SK-N-SH treated with all-trans-retinoic acid at 6 μM for 48 hours (cell line): ENCODE measurements at regions not wholly inside any gene's neighbourhood (a gene's known extent, or its start where the extent isn't known, plus 50 kb on each side); places are given as distances from the start of the nearest gene placed in this dataset.

Experiments
- ATAC-seq: fragments of 200-7000 bp; cut with Tn5 transposase; 3 replicates; pipeline ENCODE4 v1.9.1; 2020; ENCODE audit warnings: mild to moderate bottlenecking, moderate library complexity
- ARNTL ChIP-seq: fragments of 450-650 bp; formaldehyde crosslinking; IDR thresholded peaks from 2 replicates; pipeline ENCODE4 v1.5.0; 2020; ENCODE audit warnings: low read depth, mild to moderate bottlenecking, moderate library complexity, borderline replicate concordance
- BACH2 ChIP-seq: fragments of 250-450 bp; sonication (Bioruptor Pico); IDR thresholded peaks from 2 replicates; pipeline ENCODE4 v1.9.0; 2021; ENCODE audit warnings: mild to moderate bottlenecking, borderline replicate concordance
- CSDC2 ChIP-seq: fragments of 250-450 bp; sonication (Bioruptor Pico); IDR thresholded peaks from 2 replicates; pipeline ENCODE4 v1.5.0; 2020; ENCODE audit warnings: mild to moderate bottlenecking, moderate library complexity
- ESRRG ChIP-seq: fragments of 250-450 bp; sonication (Bioruptor Pico); IDR thresholded peaks from 2 replicates; pipeline ENCODE4 v1.6.1; 2021; ENCODE audit warnings: mild to moderate bottlenecking
- GLIS3 ChIP-seq: fragments of 250-450 bp; sonication (Bioruptor Pico); IDR thresholded peaks from 2 replicates; pipeline ENCODE4 v1.5.0; 2020; ENCODE audit warnings: mild to moderate bottlenecking, moderate library complexity
- OSR1 ChIP-seq: fragments of 250-450 bp; sonication (Bioruptor Pico); IDR thresholded peaks from 2 replicates; pipeline ENCODE4 v1.8.0; 2022; ENCODE audit warnings: moderate library complexity, mild to moderate bottlenecking, inconsistent platforms
- PPARA ChIP-seq: fragments of 250-450 bp; sonication (Bioruptor Pico); IDR thresholded peaks from 2 replicates; pipeline ENCODE4 v1.5.0; 2020; ENCODE audit warnings: mild to moderate bottlenecking, borderline replicate concordance
- RARB ChIP-seq: fragments of 250-450 bp; sonication (Bioruptor Pico); IDR thresholded peaks from 2 replicates; pipeline ENCODE4 v1.8.0; 2021; ENCODE audit warnings: mild to moderate bottlenecking, moderate library complexity
- SNAI2 ChIP-seq: fragments of 250-450 bp; sonication (Bioruptor Pico); IDR thresholded peaks from 2 replicates; pipeline ENCODE4 v1.5.0; 2020; ENCODE audit warnings: mild to moderate bottlenecking, moderate library complexity
- TCF4 ChIP-seq: fragments of 250-450 bp; sonication (Bioruptor Pico); IDR thresholded peaks from 2 replicates; pipeline ENCODE4 v1.8.0; 2021; ENCODE audit warnings: mild to moderate bottlenecking, moderate library complexity, borderline replicate concordance
- TOX ChIP-seq: fragments of 250-450 bp; sonication (Bioruptor Pico); IDR thresholded peaks from 2 replicates; pipeline ENCODE4 v1.8.0; 2021; ENCODE audit warnings: mild to moderate bottlenecking, moderate library complexity, borderline replicate concordance
- ZFP3 ChIP-seq: fragments of 250-450 bp; sonication (Bioruptor Pico); IDR thresholded peaks from 2 replicates; pipeline ENCODE4 v1.5.0; 2020; ENCODE audit warnings: mild to moderate bottlenecking, moderate library complexity
- ZFP30 ChIP-seq: fragments of 450-650 bp; formaldehyde crosslinking; IDR thresholded peaks from 2 replicates; pipeline ENCODE4 v1.5.0; 2022; ENCODE audit warnings: mild to moderate bottlenecking, moderate library complexity
- ZNF565 ChIP-seq: fragments of 450-650 bp; formaldehyde crosslinking; conservative IDR thresholded peaks from 2 replicates; pipeline ENCODE4 v1.5.0; 2020; ENCODE audit warnings: low read depth, mild to moderate bottlenecking, moderate library complexity
- ZNF70 ChIP-seq: fragments of 450-650 bp; formaldehyde crosslinking; IDR thresholded peaks from 2 replicates; pipeline ENCODE4 v1.5.0; 2020; ENCODE audit warnings: mild to moderate bottlenecking, moderate library complexity
- TF ChIP-seq, protein P1 (sequence below): fragments of 250-450 bp; sonication (Bioruptor Pico); IDR thresholded peaks from 2 replicates; pipeline ENCODE4 v1.8.0; 2020; ENCODE audit warnings: mild to moderate bottlenecking, moderate library complexity, borderline replicate concordance
- TF ChIP-seq, protein P2 (sequence below): fragments of 250-450 bp; sonication (Bioruptor Pico); IDR thresholded peaks from 2 replicates; pipeline ENCODE4 v1.5.1; 2021; ENCODE audit warnings: mild to moderate bottlenecking, moderate library complexity
- TF ChIP-seq, protein P3 (sequence below): fragments of 250-450 bp; sonication (Bioruptor Pico); IDR thresholded peaks from 2 replicates; pipeline ENCODE4 v1.8.0; 2021; ENCODE audit warnings: low read depth, mild to moderate bottlenecking, moderate library complexity, borderline replicate concordance
- TF ChIP-seq, protein P4 (sequence below): fragments of 250-450 bp; sonication (Bioruptor Pico); IDR thresholded peaks from 2 replicates; pipeline ENCODE4 v1.5.0; 2020; ENCODE audit warnings: mild to moderate bottlenecking, moderate library complexity
- TF ChIP-seq, protein P5 (sequence below): fragments of 250-450 bp; sonication (Bioruptor Pico); IDR thresholded peaks from 2 replicates; pipeline ENCODE4 v1.5.1; 2020; ENCODE audit warnings: low read depth, mild to moderate bottlenecking, moderate library complexity

DNA sequence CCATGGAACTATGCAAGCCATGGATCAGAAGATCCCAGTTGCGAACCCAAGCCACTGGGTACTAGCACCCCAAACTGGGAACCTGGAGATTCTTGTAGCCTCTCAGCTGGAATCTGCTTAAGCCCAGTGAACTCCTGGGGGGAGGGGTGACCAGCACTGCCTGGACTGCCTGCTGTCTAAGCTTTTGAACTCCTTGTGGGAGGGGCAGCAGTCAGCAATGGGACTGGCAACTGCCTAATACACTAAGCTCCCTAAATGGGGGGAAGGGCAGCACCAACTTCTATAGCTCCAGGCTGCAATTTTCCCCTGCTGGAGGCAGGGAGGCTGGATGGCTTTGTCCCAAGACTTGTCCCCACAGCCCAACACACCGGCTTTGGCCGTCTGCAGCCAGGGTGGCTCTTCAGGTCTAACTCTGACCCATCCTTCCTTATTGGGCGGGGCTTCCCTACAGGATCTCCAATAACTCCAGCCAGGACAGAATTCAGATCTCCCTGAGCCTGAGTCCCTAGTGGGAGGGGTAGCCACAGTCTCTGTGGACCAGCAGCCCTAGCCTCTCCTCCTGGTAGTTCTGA is 485.1 kb downstream of the SOX5 start:
- ATAC-seq = no peak
- TF ChIP-seq, protein P1, sequence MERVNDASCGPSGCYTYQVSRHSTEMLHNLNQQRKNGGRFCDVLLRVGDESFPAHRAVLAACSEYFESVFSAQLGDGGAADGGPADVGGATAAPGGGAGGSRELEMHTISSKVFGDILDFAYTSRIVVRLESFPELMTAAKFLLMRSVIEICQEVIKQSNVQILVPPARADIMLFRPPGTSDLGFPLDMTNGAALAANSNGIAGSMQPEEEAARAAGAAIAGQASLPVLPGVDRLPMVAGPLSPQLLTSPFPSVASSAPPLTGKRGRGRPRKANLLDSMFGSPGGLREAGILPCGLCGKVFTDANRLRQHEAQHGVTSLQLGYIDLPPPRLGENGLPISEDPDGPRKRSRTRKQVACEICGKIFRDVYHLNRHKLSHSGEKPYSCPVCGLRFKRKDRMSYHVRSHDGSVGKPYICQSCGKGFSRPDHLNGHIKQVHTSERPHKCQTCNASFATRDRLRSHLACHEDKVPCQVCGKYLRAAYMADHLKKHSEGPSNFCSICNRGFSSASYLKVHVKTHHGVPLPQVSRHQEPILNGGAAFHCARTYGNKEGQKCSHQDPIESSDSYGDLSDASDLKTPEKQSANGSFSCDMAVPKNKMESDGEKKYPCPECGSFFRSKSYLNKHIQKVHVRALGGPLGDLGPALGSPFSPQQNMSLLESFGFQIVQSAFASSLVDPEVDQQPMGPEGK (CRISPR knock-in tag) = no peak
- no peak for TF ChIP-seq ZNF565 (CRISPR knock-in tag)
- TF ChIP-seq, protein P2, sequence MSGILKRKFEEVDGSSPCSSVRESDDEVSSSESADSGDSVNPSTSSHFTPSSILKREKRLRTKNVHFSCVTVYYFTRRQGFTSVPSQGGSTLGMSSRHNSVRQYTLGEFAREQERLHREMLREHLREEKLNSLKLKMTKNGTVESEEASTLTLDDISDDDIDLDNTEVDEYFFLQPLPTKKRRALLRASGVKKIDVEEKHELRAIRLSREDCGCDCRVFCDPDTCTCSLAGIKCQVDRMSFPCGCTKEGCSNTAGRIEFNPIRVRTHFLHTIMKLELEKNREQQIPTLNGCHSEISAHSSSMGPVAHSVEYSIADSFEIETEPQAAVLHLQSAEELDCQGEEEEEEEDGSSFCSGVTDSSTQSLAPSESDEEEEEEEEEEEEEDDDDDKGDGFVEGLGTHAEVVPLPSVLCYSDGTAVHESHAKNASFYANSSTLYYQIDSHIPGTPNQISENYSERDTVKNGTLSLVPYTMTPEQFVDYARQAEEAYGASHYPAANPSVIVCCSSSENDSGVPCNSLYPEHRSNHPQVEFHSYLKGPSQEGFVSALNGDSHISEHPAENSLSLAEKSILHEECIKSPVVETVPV (CRISPR knock-in tag) = no peak
- no peak for TF ChIP-seq BACH2 (CRISPR knock-in tag)
- TF ChIP-seq PPARA (CRISPR knock-in tag) = no peak
- TF ChIP-seq SNAI2 (CRISPR knock-in tag) = no peak
- TF ChIP-seq GLIS3 (CRISPR knock-in tag) = no peak
- no peak for TF ChIP-seq ZFP3
- TF ChIP-seq, protein P3, sequence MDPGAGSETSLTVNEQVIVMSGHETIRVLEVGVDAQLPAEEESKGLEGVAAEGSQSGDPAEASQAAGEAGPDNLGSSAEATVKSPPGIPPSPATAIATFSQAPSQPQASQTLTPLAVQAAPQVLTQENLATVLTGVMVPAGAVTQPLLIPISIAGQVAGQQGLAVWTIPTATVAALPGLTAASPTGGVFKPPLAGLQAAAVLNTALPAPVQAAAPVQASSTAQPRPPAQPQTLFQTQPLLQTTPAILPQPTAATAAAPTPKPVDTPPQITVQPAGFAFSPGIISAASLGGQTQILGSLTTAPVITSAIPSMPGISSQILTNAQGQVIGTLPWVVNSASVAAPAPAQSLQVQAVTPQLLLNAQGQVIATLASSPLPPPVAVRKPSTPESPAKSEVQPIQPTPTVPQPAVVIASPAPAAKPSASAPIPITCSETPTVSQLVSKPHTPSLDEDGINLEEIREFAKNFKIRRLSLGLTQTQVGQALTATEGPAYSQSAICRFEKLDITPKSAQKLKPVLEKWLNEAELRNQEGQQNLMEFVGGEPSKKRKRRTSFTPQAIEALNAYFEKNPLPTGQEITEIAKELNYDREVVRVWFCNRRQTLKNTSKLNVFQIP (CRISPR knock-in tag) = no peak
- TF ChIP-seq, protein P4, sequence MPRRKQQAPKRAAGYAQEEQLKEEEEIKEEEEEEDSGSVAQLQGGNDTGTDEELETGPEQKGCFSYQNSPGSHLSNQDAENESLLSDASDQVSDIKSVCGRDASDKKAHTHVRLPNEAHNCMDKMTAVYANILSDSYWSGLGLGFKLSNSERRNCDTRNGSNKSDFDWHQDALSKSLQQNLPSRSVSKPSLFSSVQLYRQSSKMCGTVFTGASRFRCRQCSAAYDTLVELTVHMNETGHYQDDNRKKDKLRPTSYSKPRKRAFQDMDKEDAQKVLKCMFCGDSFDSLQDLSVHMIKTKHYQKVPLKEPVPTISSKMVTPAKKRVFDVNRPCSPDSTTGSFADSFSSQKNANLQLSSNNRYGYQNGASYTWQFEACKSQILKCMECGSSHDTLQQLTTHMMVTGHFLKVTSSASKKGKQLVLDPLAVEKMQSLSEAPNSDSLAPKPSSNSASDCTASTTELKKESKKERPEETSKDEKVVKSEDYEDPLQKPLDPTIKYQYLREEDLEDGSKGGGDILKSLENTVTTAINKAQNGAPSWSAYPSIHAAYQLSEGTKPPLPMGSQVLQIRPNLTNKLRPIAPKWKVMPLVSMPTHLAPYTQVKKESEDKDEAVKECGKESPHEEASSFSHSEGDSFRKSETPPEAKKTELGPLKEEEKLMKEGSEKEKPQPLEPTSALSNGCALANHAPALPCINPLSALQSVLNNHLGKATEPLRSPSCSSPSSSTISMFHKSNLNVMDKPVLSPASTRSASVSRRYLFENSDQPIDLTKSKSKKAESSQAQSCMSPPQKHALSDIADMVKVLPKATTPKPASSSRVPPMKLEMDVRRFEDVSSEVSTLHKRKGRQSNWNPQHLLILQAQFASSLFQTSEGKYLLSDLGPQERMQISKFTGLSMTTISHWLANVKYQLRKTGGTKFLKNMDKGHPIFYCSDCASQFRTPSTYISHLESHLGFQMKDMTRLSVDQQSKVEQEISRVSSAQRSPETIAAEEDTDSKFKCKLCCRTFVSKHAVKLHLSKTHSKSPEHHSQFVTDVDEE = no peak
- TF ChIP-seq TCF4 (CRISPR knock-in tag) = no peak
- no peak for TF ChIP-seq TOX

DNA sequence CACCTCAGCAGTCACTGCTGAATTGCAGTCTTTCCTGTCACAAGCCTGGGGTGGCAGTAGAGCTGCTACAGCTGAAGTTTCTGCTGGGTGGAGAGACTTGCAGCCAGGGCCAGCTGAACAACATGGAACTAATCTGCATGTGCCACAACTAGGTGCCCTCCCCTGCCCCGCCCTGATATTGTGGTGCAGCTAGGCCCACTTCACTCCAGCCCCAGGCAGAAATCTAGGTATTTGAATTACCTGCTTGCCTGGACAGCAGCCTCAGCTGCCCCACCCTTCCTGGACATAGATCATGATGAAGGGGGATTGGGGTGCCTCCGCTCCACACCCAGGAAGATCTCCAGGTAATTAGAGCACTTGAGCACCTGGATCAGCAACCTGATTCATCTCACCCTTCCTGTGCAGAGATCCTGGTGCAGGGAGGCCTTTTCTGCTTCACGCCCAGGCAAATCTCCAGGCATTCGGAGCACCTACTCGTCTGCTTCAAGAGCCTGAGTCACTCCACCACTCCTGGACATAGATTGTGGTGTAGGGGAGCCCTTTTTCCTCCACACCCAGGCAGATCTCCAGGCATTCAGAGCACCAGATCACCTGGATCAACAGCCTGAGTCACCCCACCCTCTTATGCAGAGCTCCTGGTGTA is 477.0 kb downstream of the SOX5 start:
- no peak for ATAC-seq
- no peak for TF ChIP-seq PPARA (CRISPR knock-in tag)
- TF ChIP-seq ARNTL (CRISPR knock-in tag) = no peak
- no peak for TF ChIP-seq OSR1 (CRISPR knock-in tag)
- no peak for TF ChIP-seq ZFP30 (CRISPR knock-in tag)
- TF ChIP-seq TCF4 (CRISPR knock-in tag) = no peak
- TF ChIP-seq ESRRG = no peak
- no peak for TF ChIP-seq BACH2 (CRISPR knock-in tag)
- TF ChIP-seq, protein P4 = no peak
- no peak for TF ChIP-seq SNAI2 (CRISPR knock-in tag)
- no peak for TF ChIP-seq GLIS3 (CRISPR knock-in tag)
- TF ChIP-seq, protein P5, sequence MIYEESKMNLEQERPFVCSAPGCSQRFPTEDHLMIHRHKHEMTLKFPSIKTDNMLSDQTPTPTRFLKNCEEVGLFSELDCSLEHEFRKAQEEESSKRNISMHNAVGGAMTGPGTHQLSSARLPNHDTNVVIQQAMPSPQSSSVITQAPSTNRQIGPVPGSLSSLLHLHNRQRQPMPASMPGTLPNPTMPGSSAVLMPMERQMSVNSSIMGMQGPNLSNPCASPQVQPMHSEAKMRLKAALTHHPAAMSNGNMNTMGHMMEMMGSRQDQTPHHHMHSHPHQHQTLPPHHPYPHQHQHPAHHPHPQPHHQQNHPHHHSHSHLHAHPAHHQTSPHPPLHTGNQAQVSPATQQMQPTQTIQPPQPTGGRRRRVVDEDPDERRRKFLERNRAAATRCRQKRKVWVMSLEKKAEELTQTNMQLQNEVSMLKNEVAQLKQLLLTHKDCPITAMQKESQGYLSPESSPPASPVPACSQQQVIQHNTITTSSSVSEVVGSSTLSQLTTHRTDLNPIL (CRISPR knock-in tag) = no peak
- no peak for TF ChIP-seq ZNF70 (CRISPR knock-in tag)
- TF ChIP-seq, protein P3 (CRISPR knock-in tag) = no peak
- TF ChIP-seq CSDC2 = no peak
- TF ChIP-seq ZFP3 = no peak
- TF ChIP-seq, protein P1 (CRISPR knock-in tag) = no peak
- no peak for TF ChIP-seq ZNF565 (CRISPR knock-in tag)
- no peak for TF ChIP-seq RARB (CRISPR knock-in tag)
